Fibroblast of skin of left quadriceps (primary cell): ENCODE measurements at regions not wholly inside any gene's neighbourhood (a gene's known extent, or its start where the extent isn't known, plus 50 kb on each side); places are given as distances from the start of the nearest gene placed in this dataset.
"Not testable (repeated sequence)": the region's sequence is repeated elsewhere in the genome, so short reads cannot be mapped to it uniquely, and the experiment has no call there.

ENCODE experiments used
- DNase-seq, 2 experiments: peaks; one replicate each; pipeline ENCODE4 v3.0.0-alpha.2; 2013; ENCODE audit warnings: low read depth in 2 of 2

DNA sequence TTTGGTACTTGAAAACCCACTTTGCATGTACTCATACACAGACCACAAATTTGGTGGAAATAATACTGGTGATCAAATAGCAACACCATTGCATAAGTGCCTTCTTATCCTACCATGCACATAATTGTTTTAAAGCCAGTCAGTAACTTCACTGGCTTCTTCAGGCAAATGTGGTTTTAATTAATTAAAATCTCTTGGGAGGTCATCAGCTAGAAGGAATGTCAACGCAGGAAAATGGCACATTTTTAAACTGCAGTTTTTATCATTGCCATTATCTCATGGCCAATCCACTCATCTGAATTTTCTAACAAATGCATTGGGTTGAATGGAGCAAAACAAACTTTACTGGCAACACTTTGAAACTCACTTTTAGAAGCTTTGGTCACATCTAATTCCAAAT lies 105.7 kb upstream of the ZPLD1 start:
- DNase-seq: peak in 1 of 2 experiments; percentile 2

DNA sequence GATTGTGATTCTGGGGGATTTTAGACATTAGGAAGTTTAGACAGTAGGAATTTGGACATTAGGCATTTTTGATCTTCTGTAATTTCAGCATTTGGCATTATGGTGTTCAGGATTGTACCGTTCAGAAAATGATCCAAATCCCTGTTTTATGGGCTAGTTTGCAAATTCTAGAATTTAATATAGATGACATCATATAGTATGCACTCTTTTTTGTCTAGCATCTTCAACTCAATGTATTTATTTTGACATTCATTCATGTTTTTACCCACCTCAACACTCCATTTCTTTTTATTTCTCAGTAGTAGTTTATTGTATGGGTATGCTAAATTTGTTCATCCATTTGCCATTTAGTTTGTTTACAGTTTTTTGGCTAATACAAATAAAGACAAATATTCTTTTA lies 105.3 kb upstream of the ZPLD1 start:
- DNase-seq: no peak

DNA sequence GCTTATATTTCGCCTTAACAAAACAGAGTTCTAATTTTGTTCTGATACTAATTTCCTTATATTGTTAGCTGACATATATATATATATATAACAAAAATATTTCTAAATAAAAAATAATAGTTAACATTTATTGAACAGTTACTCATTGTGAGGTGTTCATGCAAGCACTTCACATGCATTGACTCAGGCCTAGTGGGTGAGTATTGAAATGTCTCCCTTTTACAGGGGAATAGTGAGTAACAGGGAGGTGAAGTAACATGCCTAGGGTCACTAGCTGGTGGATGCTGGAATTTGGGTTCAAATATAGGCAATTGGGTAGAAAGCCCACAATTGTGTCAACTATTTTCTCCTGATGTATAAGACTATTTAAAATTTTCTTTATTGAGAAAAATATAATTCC lies 102.6 kb upstream of the ZPLD1 start:
- DNase-seq: no peak

DNA sequence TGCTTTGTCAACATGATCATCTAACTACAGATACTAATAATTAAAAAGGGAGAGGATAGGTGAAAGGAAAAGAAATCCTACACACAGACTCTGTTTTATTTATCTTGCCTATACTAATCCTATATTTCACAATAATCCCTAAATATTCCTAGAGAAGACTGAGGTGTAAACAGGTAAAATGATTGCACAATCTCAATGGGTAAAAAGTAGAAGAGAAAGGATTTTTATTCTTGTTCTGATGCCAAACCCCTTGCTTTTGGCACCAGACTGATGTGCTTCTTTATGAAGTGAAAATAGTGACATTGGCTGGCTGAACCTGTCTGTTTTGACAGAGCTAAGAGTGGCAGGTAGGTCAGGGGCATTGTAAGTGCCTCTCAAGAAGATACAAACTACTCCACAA lies 101.9 kb upstream of the ZPLD1 start:
- DNase-seq: no peak

DNA sequence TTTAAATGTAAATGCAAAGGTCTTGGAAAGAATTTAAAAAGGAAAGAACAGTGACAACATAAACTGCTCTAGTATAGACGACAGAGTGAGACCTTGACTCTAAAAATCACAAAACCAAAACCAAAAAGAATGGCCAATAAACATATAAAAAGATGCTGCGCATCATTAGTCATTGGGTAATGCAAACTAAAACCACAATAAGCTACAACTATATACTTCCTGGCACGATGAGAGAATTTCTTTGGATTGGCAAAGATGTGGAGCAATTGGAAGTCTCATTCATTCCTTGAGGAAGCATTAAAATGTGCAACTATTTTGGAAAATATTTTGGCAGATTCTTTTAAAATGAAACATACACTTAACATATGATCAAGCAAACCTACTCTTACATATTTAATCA lies 98.7 kb upstream of the ZPLD1 start:
- no peak for DNase-seq

DNA sequence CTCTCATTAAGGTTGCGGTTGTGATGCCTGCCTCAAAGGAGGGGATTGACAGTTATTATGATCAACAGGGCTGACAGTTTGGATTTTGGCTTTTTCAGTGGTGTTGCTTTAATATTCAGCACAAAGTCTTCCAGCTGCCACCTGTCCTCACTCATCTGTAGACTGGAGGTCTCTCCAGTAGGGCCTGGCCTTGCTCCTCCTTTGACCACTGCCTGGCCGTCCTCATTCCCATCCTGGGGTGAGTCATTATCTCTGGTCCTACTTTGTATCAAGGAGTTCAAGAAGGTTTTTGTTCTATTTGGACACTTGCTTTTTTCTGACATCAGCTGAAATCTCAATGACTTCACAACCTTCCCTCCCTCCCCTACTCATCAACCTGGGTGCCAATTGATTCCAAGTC lies 95.1 kb upstream of the ZPLD1 start:
- no peak for DNase-seq

DNA sequence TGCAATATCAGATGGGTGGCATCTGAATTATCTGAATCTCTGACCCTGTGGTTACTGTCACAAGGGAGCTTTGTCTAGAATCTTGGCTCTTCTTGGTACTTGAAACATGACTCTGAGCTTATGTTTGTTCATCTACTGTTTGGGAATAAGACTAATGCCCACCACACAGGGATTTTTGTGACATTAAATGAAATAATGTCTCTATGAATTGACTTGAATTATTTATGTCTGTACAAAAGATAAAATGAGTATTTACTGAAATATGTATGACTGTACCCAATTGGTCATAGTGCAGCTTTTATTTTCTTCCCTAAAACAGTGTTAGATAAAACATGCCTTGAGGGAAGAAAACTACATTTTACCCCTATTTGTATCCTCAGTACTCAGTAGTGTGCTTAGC lies 87.9 kb upstream of the ZPLD1 start:
- DNase-seq: no peak

DNA sequence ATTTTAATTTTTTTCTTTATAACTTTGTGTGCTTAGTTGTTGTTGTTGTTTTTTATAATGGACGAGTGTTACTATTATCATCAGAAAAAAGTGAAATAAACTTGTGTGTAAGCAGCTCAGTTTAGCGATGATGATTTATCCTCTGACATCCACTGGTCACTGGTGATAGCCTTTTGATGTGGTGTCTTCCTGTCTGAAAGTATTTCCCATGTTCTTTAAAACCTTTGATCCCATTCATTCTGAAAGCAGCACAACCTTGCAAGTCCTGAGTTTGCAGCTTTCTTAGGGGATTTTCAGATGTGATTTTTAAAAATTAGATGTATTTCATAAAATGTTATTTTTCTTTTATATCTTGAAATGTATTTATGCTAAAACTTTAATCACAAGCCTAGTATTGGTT lies 85.9 kb upstream of the ZPLD1 start:
- no peak for DNase-seq

DNA sequence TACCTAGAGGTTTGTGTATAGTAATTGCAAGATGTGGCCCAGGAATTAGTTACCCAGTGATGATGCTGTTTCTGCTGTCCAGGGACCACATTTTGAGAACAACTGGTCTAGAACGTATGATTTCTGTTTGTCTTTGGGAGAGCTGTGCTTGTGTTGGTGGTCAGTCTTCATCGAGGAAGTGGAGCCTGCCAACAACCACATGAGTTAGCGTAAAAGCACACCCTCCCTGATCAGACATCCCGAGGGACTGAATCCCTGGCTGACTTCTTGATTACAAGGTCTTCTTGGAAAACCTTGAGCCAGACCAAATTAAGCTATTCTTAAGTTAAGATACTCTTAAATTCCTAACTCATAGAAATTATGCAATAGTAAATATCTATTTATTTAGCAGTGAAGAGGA lies 81.7 kb upstream of the ZPLD1 start:
- DNase-seq: no peak

DNA sequence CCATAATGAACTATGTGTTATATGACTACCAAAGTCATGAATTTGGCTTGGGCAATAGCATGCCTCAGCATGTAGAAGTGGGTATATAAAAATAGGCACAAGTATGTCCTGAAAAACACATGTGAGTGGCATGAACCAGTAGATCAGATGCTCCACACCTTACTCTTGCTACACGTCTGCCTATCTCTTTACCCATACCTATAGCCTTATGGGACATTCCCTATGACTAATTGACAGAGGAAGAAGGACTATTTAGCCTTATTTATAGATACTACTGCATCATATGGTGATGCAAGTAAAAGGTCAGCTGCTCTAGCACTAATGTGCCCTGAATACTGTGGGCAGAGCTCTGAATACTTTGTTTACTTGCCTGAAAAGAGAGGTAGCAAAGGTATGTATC lies 81.0 kb upstream of the ZPLD1 start:
- no peak for DNase-seq

DNA sequence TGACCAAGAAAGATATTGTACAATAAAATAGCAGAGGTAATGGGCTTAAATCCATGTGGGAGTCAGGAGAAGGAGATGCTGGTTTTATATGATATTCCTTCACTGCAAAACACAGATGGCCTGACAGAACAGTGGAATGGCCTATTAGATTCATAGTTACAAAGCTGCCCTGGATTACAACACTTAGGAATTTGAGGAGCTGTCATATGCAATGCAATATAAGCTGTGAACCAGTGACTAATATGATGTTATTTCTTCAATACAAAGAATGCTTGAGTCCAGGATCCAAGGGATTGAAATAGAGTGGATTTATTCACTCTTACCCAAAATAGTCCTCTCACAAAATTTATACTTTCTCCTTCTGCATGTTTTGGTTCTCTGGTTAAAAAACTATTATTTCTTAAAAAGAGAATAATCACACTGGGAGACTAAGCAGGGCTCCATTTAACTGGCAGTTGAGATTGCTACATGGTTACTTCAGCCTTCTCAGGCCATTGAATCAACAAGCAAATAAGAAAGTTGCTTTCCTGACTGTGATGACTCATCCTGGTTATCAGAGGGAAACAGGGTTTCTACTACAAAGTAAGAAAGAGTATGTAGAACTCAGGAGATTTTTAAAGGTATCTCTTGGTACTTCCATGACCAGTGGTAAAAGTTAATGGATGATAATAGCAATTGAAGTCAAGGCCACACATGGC lies 79.8 kb upstream of the ZPLD1 start:
- DNase-seq: peak in 1 of 2 experiments; percentile 2

DNA sequence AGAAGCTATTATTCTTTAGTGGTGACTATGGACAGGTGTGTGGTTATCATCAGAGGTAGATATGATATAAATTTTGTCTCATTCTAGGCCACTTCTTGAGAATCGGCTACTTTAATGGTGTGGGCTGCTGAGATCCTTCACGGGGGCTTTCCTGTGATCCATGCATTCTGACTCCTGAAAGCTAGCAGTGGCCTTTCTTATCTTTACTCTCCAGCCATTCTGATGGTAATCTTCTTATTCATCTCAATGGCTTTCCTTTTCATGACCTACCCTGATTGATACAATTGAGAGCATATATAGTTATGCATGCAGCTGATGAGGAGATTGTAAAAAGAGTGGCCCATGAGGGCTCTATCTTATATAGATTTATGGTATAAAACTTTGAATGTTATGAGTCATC lies 78.3 kb upstream of the ZPLD1 start:
- DNase-seq: no peak

DNA sequence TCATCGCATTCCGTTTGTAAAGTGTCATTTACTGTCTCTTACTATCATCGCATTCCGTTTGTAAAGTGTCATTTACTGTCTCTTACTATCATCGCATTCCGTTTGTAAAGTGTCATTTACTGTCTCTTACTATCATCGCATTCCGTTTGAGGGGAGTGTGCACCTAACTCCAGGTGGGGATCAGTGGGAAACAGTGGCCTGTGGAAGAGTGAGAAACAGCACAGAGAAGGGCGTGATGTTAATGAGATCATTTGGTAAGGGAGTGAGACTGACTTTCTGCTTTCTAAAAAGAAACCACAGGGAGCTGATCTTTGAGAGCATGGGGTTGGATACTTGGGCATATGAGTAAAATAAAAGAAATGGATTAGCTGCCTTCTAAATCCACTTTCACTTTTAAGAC lies 77.5 kb upstream of the ZPLD1 start:
- not testable (repeated sequence) for DNase-seq

DNA sequence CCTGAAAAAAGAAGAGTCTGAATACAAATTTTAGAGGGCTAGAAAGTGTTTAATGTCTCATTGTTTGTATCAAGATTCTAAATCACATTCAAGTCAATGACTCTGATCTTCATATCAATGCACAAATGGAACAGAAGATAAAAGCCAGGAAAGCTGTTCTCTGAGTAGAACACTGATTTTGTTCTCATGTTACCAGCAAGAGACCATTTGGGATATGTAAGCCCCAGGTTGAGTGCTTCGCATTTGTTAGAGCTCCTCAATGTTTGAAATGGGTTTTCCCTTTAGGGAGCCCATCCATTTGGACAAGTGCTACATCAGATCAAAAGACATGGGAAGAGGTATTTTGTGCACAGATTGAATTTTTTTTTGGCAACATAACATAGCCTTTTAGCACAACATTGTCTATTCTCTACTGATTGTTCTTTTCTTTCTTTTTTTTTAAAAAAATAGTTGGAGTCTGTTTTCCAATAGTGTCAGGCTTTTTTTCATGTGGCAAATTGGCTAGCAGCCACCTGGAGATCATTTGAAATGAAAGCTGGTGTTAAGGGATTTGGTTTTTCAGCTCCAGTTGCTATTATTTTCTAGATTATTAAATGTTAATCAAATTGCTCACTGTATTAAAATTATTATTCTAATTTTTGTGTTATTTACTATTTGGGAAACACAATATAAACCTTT lies 74.5 kb upstream of the ZPLD1 start:
- no peak for DNase-seq

DNA sequence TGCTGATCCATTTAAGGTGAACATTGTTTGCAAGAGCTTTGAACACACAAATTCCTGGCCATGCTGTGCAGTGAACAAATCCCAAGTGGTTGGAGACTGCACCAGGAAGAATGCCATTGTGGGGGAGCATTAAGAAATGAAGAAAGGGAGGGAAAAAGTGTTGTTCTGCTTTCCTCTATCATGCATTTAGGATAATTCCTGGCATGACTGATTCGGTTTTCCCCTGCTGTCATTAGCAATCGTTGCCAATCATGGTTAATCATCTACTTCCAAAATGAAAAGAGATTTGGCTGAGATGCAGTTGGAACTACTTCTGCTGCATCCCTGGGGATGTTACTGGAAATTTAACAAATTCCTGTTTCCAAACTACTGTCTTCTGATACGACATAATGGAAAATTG lies 73.7 kb upstream of the ZPLD1 start:
- DNase-seq: no peak

DNA sequence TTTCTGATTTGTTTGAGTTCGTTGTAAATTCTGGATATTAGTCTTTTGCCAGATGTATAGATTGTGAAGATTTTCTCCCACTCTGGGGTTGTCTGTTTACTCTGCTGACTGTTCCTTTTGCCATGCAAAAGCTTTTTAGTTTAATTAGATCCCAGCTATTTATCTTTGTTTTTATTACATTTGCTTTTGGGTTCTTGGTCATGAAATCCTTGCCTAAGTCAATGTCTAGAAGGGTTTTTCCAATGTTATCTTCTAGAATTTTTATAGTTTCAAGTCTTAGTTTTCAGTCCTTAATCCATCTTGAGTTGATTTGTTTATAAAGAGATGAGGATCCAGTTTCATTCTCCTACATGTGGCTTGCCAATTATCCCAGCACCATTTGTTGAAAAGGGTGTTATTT lies 68.7 kb upstream of the ZPLD1 start:
- not testable (repeated sequence) for DNase-seq

DNA sequence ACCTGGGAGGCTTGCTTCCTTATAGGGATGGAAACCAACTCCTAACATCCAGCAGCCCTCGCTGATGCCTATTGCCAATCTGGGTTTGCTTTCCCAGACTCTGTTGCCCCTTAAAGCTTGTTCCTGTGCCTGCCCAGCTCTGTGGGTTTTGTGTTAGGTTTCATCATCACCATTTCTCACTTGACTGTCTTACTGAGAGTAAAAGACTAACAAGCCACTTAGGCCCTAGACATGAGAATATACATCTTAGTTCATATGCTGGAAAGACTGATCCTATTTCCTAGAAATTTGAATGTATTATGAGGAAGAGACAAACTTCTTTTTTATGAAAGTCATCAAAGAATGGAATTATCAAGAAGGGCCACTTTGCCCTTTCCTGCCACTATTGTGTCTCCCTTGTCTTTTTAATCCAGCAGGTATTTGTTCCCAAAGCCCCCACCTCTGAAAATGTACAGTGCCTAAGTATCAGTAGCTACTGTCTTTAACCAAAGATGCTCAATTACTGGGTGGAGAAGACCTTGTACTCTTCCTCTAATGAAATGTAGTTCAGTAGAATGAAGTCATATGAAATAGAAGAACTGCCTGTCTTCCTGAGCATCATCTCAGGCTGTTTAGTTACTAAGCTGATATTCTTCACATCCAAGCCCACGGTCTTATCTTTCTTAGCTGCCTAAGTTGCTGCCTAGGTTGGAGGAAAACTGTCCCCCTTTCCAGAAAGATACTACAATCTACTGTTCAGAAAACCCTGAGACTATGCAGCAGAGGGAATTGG lies 59.8 kb upstream of the ZPLD1 start:
- no peak for DNase-seq

DNA sequence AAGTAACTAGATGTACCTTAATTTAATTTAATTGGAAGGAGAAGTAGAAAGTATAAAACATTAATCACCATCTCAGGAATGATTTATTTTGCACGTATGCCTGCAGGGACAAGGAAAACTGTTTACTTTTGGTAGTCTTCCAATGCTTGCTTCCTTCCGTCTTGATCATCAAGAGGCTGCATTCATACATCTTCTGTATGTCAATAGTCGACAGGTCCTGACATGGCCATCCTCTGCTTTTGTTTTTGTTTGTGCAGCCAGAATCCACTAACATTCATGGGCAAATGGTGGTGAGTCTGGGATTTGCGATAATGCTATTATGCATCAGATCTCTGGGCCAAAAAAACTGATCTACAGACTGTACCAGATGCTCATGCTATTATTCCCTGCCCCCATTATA lies 56.6 kb upstream of the ZPLD1 start:
- DNase-seq: no peak

DNA sequence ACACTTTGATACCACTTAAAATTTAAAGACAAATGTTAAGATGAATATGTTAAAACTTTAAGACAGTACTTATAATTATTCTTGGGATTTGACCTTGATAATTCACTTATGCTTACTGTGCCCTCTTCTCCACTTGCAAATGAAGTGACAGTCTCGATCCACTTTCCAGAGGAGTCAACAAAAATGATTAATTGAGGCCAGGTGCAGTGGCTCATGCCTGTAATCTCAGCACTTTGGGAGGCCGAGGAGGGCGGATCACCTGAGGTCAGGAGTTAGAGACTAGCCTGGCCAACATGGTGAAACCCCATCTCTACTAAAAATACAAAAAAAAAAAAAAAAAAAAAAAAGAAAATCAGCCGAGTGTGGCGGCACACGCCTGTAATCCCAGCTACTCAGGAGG lies 52.6 kb upstream of the ZPLD1 start:
- not testable (repeated sequence) for DNase-seq
